Omental fat pad (tissue), 3 donors: ENCODE measurements at regions not wholly inside any gene's neighbourhood (a gene's known extent, or its start where the extent isn't known, plus 50 kb on each side); places are given as distances from the start of the nearest gene placed in this dataset.

Experiments
- ATAC-seq: fragments of 150-250 bp; one replicate; pipeline ENCODE4 v1.9.1; 2016; ENCODE audit warnings: mild to moderate bottlenecking, moderate library complexity; ENCODE audit not compliant: low FRiP score
- DNase-seq: peaks from one replicate; pipeline ENCODE4 v3.0.0-alpha.2; 2019; ENCODE audit warnings: low spot score
- TF ChIP-seq, protein P1 (sequence below), 3 donors: fragments of 450-650 bp; IDR thresholded peaks; one replicate each; pipeline ENCODE4 v1.5.1; 2016 to 2017; ENCODE audit warnings: antibody characterized with exemption in 3 of 3, mild to moderate bottlenecking in 3 of 3, moderate library complexity in 2 of 3

DNA sequence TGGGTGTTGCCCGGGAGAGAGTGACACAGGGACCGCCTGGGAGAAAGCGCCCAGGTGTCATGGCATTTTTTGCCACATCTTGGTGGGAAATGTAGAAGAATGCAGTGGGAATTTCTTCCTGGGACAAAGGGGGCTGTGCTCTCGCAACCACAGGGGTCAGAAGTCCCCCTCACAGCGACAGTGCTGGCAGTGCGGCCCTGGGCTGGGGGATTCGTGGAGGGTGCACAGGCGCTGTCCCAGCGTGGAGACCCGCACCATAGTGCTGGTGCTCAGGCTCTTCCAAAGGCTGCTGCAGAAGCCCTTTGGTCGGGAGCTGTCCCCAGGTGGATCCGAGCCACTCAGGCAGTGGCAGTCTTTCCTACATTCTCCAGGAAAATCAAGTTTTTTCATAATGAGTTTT, 128.8 kb upstream of the SOX11 start:
- DNase-seq (no peak), ATAC-seq (no peak)
- TF ChIP-seq, protein P1, sequence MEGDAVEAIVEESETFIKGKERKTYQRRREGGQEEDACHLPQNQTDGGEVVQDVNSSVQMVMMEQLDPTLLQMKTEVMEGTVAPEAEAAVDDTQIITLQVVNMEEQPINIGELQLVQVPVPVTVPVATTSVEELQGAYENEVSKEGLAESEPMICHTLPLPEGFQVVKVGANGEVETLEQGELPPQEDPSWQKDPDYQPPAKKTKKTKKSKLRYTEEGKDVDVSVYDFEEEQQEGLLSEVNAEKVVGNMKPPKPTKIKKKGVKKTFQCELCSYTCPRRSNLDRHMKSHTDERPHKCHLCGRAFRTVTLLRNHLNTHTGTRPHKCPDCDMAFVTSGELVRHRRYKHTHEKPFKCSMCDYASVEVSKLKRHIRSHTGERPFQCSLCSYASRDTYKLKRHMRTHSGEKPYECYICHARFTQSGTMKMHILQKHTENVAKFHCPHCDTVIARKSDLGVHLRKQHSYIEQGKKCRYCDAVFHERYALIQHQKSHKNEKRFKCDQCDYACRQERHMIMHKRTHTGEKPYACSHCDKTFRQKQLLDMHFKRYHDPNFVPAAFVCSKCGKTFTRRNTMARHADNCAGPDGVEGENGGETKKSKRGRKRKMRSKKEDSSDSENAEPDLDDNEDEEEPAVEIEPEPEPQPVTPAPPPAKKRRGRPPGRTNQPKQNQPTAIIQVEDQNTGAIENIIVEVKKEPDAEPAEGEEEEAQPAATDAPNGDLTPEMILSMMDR (IDR thresholded peaks at IDR 0.05): no peak

DNA sequence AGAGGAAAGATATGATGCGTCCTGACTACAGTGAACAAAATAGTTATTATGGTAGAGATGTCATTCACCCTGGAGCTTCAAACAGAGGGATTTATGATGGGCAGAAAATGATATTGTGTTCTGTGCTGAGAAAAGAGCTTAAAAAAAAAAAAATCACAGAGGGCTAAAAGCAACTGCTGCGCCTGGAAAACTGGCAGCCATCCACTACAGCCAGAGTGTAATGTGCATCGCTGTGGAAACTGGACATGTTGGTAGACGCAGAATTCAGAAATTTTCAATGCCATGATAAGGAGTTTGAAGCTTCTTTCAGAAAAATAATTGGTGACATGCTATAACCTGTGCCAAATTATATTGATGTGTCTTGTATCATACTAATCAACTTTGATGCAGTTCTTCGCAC, 122.9 kb upstream of the SOX11 start:
- no peak for ATAC-seq
- DNase-seq: no peak
- TF ChIP-seq, protein P1 (IDR thresholded peaks at IDR 0.05): no peak

DNA sequence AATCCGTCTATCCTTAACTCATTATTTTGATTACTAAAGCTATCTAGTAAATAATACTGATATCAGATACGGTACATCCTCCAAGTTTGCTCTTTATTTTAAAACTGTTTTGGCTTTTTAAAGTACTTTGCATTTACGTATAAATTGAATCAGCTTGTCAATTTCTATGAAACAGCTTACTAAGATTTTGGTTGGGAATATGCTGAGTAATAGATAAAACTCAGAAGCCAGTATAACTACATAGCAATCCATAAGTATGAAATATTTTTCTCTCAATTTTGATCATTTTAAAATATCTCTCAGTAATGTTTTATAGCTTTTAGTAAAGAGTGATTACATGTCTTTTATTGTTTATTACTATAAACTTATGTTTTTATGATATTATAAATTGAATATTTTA, 116.2 kb upstream of the SOX11 start:
- TF ChIP-seq, protein P1 (IDR thresholded peaks at IDR 0.05): no peak
- DNase-seq (no peak), ATAC-seq (no peak)

DNA sequence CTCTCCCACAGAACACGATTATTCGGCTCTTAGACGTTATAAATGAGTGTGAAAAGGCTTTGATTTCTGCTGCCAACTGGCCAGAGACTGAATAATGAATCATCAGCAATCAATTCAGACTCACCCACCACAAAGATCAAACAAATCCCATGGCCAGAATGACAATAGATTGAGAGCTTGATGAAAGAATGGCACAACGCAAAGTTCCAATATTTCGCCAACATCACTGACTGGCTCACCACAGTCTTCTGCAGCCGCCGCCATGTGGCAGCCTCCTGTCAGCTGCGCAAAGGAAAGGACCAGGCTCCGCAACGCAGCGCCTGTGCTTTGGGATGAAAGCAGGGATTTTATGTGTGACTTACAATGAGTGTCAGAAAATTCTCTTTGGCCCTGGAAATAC, 104.4 kb upstream of the SOX11 start:
- DNase-seq: no peak
- no peak for ATAC-seq
- TF ChIP-seq, protein P1 (IDR thresholded peaks at IDR 0.05): no peak

DNA sequence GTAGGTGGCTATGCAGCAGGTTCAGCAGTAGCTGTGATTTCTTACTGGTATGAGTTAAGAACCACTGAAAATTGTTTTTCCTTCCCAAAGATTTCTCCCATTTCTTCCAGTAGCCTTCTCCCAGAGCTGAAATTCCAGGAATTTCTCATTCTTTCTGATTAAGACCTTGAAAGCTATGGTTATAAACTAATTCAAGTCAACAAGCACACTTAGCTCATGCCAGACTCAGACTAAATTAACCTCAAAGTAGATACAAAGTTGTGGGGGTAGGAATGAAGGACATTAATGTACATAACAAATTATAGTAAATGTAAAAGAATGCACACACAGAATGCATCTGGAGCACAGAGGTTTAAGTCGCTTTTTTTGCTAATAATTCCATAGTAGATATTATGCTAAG, 103.6 kb upstream of the SOX11 start:
- TF ChIP-seq, protein P1 (IDR thresholded peaks at IDR 0.05): no peak
- ATAC-seq: no peak
- DNase-seq: no peak

DNA sequence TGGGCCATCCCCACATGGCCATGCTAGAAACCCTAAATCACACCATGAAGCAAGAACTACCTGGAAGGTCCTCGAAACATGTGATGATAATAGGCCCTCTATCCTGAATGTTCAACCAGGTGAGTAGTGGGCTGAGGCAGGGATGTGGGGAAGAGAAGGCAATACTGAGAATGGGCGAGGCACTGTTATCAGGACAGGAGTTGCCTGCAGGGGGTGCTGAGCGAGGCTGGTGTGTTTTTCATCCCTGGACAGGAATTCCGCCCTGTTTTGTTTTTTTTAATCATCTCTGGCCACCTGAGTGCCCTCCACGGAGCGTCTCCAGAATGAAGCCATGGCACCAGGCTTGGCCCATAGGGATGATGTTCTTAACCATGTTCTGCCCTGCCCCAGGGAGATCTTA, 103.0 kb upstream of the SOX11 start:
- ATAC-seq: no peak
- TF ChIP-seq, protein P1 (IDR thresholded peaks at IDR 0.05): no peak
- DNase-seq: no peak

DNA sequence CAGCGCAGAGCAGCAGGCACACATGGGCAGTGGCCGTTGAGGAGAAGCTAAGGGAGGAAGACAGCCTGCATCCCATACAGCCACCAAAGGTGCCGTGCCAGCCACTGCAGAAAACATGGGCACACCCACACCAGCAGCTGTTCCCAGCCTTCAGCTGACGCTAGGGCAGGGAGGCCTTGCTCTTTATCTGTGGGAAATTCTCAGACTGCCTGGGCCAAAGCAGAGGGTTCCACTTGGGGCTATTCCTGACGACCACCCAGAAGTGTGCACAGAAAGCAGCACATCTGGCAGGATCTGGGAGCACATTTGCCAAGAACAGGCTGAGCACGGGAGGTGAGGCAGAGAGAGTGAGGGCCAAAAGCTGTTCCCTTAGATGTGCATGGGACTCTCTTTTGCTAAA, 101.3 kb upstream of the SOX11 start:
- no peak for DNase-seq
- TF ChIP-seq, protein P1 (IDR thresholded peaks at IDR 0.05): no peak
- no peak for ATAC-seq
